ENCODE measurements at regions not wholly inside any gene's neighbourhood (a gene's known extent, or its start where the extent isn't known, plus 50 kb on each side); places are given as distances from the start of the nearest gene placed in this dataset.

GRCh38 chr4:144202081-144202480 is 61.6 kb upstream of the GYPA start:
- no peak for DNase-seq

GRCh38 chr4:144203155-144203554 is 62.6 kb upstream of the GYPA start:
- no peak for DNase-seq

GRCh38 chr4:144204431-144204830 is 63.9 kb upstream of the GYPA start:
- DNase-seq: no peak

DNA sequence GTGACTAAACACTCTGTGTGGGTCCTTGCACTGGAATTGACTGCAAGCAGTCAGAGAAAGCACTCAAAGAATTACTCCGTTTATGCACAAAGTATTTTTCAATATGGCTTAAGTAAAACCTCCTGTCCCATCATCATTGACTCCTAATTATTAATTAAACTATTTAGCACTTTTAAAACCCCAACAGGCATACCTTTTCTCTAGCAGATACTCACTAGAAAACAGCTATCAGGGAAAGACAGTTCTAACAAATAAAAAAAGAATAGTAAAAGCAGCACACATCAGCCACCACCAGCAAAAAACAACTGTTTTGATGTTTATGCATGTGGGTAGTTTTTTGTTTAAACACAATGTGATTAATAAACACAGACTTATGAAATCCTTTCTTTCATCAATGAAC is 66.2 kb upstream of the GYPA start:
- no peak for DNase-seq

GRCh38 chr4:144208074-144208473 is 67.6 kb upstream of the GYPA start:
- no peak for DNase-seq

- no peak for DNase-seq
These were observed 69.0 kb upstream of the GYPA start for GRCh38 chr4:144209491-144209890.

- DNase-seq: no peak
These were observed 72.9 kb upstream of the GYPA start for GRCh38 chr4:144213371-144213770.

DNA sequence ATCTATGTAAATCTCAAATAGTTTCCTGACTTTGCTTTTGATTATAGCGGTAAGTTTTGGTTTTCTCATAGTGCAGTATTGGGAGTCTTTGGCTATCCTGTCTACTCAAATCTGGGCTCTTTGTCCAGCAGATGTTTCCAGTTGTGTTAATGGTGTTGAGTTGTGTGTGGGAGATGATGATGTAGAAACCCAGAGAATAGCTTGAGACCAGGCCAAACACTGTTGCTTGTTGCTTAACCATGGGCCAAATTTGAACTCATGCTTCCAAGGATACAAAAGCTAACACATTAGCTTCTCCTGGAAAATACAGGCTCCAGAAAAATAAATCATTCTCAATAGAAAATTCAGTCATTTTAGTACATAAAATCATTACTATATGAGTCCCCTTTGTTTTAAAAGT is 82.6 kb upstream of the GYPA start:
- DNase-seq: no peak

- DNase-seq: no peak
These were observed 83.1 kb upstream of the GYPA start for GRCh38 chr4:144223661-144224060.

DNA sequence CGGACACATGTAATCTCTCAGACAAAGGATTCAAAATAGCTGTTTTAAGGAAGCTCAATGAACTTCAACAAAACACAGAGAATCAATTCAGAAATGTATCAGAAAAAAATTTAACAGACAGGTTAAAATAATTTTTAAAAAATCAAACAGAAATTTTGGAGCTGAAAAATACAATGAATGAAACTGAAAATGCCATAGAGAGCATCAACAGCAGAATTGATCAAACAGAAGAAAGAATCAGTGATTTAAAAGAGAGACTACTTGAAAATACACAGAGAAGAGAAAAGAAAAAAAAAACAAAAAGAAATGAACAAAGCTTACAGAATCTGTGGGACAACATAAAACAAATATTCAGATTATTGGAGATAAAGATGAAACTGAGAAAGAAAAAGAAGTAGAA is 118.8 kb upstream of the GYPA start:
- no peak for DNase-seq

- no peak for DNase-seq
These were observed 126.6 kb upstream of the GYPA start for GRCh38 chr4:144267084-144267483.

GRCh38 chr4:144280688-144281087 is 140.2 kb upstream of the GYPA start:
- no peak for DNase-seq

GRCh38 chr4:144283526-144283925 is 143.0 kb upstream of the GYPA start:
- no peak for DNase-seq

- no peak for DNase-seq
These were observed 143.5 kb upstream of the GYPA start for GRCh38 chr4:144284026-144284425.

GRCh38 chr4:144288011-144288903 is 147.7 kb upstream of the GYPA start:
- no peak for DNase-seq

DNA sequence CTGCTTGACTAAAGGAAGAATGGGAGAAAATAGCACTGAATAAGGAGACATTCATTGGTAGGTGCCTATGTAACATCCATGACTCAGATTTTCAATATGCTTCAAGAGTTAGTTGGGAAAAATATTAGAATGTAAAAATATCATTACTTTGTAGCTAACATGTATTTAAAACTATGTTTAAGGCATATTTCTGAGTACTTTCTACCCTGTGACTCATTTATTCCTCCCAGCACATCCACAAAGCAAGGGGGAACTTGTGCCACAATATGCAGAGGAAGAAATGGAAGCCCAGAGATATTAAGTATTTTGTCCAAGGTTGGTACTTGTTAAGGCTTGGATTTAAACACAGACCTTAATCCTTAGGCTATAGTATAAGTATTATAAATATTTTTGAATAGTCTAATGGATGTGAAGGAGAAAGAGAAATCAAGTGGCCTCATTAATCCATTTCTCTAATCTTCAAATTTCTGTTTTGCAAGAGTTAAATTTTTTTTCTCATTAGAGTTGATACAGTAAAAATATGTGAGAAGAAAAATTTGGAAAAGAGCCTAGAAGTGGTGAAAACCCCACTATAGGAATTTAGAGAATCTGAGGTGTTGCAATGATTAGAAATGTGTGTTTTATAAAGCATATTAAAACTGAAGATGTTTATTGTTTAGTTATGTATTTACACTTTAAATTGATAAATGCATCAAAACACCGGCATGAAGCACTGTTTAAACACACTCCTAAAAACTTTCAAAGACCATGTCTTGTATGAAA is 149.3 kb upstream of the GYPA start:
- DNase-seq: no peak

GRCh38 chr4:144291164-144291563 is 150.6 kb upstream of the GYPA start:
- DNase-seq: no peak

- no peak for DNase-seq
These were observed 153.7 kb upstream of the GYPA start for GRCh38 chr4:144294211-144294610.

- no peak for DNase-seq
These were observed 154.9 kb upstream of the GYPA start for GRCh38 chr4:144295286-144295995.

- DNase-seq: no peak
These were observed 156.4 kb upstream of the GYPA start for GRCh38 chr4:144296941-144297340.

GRCh38 chr4:144298519-144298918 is 158.0 kb upstream of the GYPA start:
- no peak for DNase-seq

DNA sequence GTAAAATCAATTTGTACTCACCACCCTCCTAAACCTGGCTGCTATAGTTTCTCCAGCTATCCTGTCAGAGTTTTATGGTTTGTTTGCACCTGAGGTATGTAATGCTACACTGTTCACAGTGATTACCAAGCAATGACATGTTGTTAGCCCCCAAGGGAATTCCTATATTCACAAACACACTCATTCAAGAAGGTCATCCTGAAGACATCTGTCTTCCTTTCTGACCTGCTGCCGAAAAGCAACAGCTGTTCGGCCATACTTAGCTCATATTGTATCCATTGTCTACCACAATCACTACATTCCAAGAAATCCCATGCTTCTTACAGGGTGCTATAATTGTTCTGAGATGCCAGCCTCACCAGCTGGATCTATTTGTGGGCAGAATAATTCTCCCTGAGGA is 160.1 kb upstream of the GYPA start:
- DNase-seq: no peak

DNA sequence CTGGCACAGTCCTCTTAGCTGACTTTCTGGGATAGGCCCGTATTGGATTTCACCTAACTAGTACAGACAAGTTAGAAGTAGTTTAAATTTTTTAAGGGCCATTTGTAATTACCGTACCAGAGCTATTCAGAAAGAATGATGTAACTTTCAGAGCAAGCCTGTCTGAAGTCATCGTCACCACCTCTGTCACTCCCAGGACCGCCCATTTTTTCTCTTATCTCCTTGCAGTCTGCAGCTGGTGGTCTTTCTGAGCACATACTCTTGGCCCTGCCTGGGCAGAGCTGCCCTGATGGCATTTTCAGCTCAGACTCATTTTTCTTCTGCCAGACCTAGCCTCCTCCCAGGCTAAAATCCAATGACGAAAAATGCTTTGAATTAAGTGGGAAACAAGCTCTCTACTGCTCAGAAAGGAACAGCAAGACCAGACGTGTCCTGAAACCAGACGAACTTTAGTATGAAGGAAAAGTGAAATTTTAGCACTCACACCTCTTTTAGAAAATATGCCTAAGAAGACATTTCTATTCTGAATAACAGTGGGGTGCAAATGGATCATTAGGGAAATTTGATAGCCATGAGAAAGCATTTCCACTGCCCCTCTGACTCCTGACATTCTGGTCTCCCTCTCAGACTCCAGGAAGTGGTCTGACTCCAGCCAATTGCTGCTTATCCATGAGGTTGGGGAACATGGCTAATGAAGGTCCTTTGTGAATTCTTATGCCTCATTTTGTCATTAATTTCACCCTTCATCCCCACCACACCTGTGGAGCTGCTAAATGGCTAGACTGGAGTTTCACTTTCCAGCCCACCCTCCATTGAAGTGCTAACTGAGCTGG is 162.4 kb upstream of the GYPA start:
- no peak for DNase-seq

Measured in COR-L47 (cell line).